HG03135 (cell line): ENCODE measurements at regions not wholly inside any gene's neighbourhood (a gene's known extent, or its start where the extent isn't known, plus 50 kb on each side); places are given as distances from the start of the nearest gene placed in this dataset.

Experiments
- ATAC-seq: cut with Tn5 transposase; IDR thresholded peaks from one replicate; pipeline ENCODE4 v1.9.1; 2021; ENCODE audit warnings: mild to moderate bottlenecking, moderate library complexity; ENCODE audit not compliant: unreplicated experiment

DNA sequence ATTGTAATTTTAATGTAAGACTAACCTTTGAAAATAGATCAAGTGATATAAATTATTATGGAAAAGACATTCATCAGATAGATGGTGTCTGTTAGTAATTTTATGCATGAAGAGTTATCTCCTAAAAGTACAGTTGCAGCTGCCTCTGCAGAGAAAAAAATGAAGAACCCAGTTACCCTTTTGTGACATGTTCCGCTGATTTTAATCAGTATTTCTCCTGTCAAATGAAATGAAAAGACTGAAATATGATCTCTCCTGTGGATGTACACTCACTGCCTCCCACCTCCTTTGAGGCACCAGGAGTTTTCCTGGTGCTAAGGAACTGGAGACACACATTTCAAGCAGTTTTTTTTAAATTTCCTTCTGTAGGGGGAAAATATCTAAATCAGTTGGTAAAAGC is 277.4 kb downstream of the KIF4B start:
- ATAC-seq = no peak

DNA sequence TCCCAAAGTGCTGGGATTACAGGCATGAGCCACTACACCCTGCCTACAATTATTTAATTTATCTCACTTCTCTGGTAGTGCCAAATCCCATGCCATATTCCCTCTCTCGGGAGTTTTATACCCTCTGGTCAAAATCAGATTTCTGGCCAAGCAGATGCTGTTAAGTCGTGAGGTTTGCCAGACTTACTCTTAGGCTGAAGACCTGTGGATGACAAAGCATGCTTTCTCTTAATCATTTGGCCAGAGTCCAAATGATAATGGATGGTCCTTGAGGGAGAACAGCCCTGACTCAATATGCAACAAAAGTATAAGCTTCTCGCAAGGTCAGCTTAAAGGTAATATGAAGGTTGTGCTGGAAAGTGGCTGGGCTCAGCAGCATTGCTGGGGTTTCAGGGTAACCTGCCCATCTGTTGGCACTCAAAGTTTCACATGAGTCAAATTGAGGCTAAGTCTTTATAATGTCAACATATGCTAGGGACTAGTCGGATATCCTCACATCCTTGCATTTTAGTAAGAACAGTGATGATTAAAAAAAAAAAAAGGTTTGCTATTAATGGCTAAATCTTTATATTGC is 280.1 kb downstream of the KIF4B start:
- no peak for ATAC-seq

DNA sequence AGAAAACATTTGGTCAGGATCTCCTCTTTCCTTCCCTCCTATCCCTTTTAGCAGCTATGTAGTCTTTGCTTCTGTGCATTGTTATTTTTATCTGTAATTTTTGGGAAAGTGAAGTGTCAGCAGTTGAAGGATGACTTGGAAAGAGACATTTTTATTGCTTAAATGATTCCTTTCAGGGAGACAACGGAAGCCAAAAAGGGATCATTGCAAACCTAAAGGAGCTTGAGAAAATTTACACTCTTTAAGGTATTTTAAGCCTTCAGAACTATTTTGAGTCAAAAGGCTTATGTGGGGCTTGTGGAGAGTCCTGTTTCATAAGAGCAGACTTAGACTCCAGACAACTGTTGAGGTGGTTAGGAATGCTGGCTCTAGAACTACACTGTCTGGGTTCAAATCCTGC is 281.6 kb downstream of the KIF4B start:
- ATAC-seq = no peak

DNA sequence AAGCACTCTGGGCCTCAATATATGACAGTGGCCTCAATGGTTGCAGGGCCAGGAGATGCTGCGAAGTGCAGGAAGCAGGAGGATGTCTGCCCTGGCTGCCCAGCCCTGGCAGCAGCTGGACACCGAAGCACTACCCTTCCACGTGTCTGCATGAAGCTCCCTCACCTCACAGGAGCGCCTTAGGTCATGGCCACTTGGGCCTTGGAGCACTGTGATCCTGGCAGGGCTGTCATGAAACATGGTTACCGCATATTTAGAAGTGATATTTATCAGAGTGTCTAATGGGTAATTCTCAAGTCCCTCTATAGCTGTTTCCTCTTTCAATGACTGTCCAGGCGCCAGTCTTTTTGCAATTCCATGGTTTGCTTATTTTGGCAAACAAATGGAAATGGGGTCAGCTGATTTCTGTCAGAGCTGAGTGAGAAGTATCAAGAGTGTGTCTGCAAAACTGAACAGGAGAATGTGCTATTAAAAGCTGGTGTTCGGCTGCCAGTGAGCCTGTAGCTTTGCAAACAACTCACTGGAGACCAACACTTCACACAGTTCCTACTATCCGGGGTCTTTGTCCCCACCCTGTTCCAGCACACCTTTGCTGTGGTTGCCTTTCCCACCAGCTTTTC is 285.9 kb downstream of the KIF4B start:
- no peak for ATAC-seq

DNA sequence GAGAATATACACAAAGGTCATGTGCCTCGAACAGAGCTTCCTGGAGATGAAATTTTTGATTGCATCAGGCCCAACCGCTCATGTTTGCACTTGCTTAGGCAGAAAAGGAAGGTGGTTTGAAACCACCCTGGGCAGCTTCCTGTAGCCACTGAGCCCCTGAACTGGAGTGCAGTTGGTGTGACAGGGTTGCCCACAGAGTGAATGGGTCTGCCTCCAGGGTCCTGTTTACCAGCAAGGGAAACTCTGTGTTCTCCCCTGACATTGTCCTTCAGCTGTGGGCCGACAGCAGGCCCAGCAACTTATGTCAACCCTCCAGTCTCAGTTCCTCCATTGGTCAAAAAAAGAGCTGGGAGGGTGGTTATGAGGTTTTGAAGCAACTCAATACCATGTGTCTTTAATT is 289.6 kb downstream of the KIF4B start:
- ATAC-seq = no peak

DNA sequence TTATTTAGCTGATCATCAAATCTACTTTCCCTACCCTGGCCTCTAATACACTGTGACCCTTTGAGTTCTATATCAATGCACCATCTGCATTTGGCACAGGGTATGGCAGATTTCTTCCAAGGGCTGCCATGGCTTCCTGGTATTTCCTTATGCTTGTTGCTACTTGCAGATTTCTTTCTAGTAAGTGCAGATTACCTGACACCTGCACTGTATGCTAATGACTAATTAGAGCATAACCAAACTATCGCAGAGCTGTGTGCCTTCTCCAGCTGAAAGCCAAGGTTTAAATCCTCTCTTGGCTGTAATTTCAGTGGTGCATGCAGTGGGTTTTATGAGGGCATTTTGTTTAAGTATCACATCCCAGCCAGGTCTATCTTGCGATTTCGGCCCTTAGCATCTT is 293.7 kb downstream of the KIF4B start:
- no peak for ATAC-seq

DNA sequence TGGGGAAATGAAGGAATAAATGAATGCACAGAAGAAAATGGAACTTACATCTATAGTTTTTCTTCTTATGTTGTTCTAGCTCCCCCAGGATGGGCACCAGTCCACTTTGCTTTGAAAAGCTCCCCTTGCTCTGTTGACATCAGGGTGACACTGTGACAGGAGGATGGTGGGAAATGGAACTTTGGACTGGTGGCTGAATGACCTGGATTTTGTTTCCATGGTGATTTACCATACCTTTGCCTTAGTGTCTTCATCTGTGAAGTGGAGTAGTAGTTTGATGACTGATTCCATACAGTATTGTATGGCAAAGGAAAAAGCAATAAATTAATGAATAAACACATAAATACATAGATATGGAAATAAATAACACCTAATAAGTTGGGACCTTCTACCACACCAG is 294.7 kb downstream of the KIF4B start:
- no peak for ATAC-seq

DNA sequence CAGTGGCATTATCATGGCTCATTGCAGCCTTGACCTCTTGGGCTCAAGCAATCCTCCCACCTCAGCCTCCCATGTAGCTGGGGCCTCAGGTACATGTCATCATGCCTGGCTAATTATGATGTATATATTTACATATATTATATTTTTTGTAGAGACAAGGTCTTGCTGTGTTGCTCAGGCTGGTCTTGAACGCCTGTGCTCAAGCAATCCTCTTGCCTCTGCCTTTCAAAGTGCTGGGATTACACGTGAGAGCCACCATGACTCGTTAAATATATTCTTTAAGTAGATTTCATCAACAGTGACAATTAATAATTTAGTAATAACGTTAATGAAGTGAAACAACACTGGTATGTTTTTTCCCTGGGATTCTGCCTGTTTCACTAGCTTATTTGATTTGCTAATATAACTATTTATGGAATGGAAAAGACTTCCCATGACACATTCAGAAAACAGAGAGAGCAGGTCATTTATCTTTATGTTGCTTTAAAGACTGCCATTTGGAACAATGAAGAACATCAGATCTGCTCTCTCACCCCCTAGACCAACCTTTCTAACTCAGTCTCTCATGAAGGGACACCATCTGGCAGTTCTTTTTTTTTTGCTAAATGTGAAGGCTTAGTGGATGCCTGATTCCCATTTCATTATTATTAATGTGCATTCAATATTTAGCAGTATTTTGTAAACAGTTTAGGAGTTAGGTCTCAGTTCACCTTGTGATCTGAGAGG is 295.6 kb downstream of the KIF4B start:
- no peak for ATAC-seq

DNA sequence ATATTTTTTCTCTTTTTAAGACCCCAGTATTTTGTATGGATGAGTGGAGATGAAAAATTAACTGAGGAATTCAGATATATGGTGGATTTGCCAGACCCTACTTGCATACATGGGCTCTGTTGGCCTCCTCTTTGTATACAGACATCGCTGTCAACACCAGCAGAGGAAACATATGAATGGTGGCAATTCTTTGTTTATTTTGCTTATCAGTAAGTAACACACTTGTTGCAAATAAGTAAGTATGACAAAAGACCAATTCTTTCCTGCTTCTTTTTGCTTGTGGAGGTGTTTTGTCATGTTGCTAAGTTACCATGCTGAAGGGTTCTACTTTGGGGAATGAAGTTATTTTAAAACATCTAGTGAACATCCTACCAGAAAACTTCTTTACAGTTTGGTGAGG is 298.2 kb downstream of the KIF4B start:
- ATAC-seq = no peak

DNA sequence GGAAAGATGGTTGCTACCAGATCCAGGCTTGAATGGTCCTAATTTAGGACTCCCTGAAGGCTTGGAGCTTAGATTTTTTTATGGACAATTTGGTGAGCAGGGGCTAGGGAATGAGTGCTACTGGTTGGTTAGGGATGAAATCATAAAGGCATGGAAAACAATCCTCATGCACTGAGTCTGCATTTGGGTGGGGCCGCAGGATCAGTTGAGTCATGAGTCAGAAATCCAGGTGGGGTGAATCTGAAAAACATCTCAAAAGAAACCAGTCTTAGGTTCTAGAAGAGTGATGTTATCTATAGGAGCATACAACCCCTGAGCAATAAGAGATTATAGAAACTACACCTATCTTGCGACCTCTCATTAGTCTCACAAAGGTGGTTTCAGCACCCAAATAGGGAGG is 300.0 kb downstream of the KIF4B start:
- ATAC-seq = no peak

DNA sequence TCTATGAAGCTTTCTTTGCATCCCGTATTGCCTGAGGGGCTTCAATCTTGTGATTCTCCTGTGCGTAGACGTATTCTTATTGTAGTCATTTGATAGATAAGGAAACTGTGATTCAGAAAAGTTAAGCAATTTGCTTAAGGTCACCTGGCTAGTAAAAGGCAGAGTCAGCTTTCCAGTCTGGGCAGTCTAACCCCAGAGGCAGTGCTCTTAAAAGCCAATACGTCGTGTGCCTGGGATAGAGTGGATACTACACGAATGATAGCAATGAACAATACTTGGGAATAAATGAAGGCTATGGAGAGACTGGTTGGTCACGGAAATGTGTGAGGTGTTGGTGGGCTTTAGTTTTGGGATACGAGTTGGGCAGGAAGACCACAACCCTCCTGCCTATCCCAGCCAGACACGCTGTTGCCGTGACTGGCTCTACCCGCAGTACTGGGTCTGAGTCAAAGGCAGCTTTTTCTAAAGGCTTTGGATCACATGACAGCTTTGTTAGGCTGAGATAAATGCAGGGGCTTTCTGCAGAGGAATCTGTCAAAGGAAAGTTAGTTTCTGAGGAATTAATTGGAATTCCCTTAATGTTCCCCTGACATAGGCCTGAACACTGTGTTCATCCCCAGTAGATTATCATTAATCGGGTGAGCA is 302.6 kb downstream of the KIF4B start:
- no peak for ATAC-seq

DNA sequence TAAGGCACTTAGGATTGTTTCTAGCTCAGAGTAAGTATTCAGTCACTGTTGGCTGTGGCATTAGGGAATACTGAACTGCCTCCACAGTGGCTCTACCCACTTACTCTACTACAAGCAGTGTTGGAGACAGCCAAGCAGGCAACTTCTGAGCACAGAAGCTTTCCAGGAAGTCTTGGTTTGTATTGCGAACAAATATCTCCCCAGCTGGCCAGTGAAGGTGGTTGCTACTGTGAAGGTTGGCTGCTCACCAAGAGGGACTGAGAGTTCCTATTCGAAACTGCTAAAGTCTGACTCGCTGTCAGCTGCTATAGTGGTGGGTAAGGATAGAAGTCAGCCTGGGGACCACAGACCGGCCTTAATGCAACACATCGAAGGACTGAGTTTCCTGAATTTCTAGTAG is 319.1 kb downstream of the KIF4B start:
- ATAC-seq = no peak

DNA sequence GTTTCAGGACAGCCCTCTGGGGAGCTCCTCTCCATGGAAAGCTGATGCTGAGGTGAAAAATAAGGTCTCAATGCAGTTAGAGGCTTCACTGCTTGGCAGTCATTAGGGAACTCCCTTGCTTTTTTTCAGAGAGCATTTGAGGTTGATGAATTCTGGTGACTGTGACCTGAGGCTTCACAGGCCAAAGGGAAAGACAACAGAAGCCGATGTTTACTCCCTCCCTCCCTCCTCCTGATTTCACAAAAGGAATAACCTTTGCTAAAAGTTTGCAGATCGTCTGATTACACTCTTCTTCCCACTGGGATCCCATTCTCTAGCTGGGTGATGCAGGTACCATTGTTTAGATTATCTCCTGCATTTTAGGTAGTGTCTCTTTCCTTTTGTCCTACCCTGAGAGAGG is 329.4 kb downstream of the KIF4B start:
- ATAC-seq = no peak

DNA sequence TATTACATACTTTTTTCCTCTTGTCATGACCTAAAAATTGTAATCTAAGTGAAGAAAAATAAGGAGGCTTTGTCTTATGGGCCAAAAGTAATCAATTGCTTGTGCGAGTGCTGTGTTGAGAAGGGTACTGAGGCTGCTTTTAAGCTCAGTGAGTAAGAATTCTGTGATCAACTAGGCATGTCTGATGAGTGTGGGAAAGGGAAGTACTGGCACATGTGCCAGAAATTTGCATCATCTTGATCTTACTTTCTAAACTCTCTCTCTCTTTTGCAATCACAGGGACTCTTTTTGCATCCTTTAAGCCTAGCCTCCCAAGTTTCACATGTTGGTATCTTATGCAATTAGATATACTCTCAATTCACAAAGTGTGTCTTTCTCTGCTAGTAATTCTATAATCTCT is 329.9 kb downstream of the KIF4B start:
- ATAC-seq = no peak

DNA sequence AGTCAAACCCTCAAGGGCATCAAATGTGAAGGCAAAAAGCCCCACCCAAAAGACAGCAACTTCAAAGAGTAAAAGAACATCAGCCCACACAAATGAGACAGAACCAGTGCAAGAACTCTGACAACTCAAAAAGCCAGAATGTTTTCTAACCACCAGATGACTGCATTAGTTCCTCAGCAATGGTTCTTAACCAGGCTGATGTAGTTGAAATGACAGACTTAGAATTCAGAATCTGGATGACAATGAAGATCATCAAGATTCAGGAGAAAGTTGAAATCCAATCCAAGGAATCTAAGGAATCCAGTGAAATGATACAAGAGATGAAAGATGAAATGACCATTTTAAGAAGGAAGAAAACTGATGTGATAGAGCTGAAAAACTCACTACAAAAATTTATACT is 339.7 kb downstream of the KIF4B start:
- ATAC-seq = no peak

DNA sequence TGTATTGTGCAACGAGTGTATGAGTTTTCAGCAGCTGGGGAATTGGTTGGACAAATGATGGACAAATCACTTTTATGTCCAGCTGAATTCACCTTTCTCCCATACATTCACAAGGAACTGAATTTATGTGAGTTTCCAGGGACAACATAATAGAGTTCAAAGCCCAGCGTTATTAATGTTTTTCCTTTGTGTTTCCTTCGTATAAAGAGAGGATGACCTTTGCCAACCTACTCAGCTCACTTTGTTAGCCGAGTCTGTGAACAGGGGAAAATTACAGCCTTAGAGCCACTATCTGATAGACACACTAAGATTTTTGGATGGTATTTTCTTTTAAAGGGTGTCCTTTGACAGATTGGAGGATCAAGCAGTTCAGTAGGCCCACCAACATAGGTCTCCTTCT is 352.5 kb downstream of the KIF4B start:
- no peak for ATAC-seq

DNA sequence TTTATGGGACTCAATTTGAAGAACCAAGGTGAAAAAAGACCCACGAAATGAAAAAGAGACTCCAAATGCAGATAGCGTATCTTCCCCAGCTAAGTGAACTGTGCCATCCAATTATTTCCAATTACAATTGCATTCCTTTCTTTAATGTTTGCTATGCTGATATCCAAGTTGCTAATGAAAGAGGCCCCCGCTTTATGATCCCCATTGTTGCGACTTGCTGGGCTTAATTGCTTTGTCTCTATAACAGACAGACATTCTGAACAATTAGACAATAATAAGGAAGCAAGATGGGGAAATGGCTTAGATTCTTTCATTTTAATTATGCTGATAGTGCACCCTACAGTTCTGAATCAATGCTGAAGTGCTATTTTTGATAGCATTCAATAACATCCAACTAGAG is 354.3 kb downstream of the KIF4B start:
- ATAC-seq = no peak

DNA sequence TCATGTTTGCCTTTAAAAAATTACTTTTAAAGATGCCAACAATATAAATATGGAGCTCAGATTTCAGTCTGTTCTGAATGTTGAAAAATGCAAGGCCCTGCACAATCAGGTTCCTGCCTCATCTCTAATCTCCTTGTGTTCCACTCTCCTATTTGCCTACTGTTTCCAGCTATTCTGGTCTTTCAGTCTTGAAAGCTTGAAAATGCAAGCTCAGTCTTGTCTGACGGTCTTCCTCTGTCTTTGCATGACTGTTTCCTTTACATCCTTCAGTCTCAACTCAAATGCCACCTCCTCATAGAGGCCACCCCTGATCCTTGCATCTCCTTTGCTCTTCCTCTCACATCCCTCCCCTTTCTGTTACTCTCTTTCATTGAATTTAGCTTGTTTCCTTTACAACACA is 354.9 kb downstream of the KIF4B start:
- ATAC-seq = no peak

DNA sequence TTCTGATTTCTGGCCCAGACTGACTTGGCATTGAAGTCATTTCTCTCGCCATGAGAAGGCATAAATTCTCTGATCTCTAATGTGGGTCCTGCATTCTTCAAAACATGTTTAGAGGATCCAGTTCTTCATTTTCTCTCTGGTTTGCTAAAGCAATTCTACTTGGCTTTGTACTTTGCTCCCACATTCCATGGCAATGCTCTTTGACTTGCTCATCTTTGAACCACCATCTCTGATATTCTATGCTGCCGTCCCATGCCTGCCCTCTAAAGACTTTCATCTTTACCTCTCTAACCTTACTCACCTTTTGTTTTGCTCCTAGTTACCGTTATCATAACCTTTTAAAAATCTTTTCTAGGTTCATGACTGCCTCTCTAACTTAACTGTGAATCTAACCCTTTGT is 366.9 kb downstream of the KIF4B start:
- no peak for ATAC-seq

DNA sequence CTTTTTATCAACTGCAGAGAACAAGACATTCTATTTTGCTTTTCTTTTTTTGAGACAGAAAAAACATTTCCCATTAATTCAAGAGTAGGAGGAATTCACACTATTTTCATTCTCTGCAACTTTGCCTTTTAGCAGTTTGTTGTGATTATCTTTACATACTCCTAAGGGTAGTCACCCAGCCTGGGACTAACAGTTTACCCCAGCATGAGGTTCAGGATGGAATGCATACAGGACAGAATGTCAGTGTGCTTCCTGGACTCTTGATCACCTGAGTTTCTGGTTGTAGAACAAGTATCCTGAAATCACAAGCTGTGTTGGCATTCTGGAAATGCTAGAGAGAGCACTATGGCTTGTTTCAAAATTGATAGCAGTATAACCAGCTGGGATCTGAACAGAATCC is 368.1 kb downstream of the KIF4B start:
- ATAC-seq = no peak

DNA sequence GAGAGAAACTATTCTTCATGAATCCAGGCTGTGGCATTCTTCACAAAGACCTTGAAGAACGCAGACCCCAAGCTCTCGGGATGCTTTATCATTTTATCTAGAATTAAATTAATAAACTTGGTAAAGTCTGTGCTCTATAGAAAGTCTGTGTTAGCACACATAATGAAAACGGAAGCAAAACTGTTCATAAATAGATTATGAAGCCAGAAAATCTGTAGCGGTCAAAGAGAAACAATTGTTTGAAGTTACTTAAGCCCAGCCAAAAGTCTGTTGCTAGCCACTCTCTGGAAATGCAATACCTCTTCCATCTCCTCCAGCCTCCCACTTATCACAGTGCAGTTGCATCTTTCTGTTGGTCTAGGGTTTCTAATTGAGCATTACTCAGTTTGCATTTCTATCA is 375.9 kb downstream of the KIF4B start:
- no peak for ATAC-seq

DNA sequence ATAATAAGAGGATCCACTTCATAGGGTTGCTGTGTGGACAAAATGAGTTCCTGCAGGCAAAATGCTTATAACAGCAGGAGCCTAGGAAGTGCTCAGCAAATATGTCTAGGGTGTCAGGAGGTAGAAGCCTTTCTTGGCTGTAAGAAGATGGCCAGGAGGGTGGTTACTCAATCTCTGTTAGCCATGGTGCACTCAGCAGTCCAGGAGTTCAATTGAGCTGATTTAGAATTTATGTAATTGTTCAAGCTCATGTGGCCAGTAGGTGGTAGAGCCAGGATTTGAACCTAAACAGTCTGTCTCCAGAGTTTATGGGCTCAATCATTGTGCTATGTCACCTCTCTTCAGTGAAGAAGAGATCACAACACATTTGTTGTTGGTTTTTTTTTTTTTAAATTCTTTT is 381.2 kb downstream of the KIF4B start:
- no peak for ATAC-seq
